GM12873 (cell line): ENCODE measurements at regions not wholly inside any gene's neighbourhood (a gene's known extent, or its start where the extent isn't known, plus 50 kb on each side); places are given as distances from the start of the nearest gene placed in this dataset.

Experiments
- CTCF ChIP-seq: IDR thresholded peaks from 2 replicates; pipeline ENCODE4 v1.5.1; 2012; ENCODE audit warnings: low read depth, mild to moderate bottlenecking, moderate library complexity, low read length, control low read depth; ENCODE audit not compliant: insufficient read depth; ENCODE audit errors: missing control alignments

DNA sequence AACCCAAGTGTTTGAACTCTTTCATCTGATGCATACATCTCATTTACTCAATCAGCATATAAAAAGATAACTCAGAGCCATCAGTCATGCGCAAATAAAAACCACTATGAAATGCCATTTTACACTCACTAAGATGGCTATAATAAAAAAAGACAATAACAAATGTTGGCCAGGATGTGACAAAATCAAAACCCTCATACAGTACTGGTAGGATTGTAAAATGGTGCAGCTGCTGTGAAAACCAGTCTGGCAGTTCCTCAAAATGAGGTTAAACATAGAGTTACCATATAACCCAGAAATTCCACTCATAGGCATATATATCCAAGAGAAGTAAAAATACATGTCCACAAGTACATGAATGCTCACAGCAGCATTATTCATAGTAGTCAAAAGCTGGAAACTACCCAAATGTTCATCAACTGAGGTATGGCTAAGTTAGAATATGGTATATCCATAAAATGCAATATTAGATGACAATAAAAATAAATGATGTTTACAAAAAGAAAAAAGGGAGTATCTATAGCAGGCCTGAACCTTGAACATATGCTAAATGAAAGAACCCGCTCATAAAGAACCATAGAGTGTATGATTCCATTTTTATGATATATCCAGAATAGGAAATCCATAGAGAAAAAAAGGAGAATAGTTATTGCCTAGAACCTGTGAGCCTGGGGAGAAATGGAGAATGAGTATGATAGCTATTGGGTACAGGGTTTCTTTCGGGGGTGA lies 265.1 kb downstream of the SIPA1L2 start:
- TF ChIP-seq CTCF, result no peak

GRCh38 chr1:232363008-232363407 lies 266.9 kb downstream of the SIPA1L2 start:
- no peak for TF ChIP-seq CTCF

- no peak for TF ChIP-seq CTCF
These were observed 272.5 kb downstream of the SIPA1L2 start for GRCh38 chr1:232357416-232357815.

- TF ChIP-seq CTCF, result no peak
These were observed 274.5 kb downstream of the SIPA1L2 start for GRCh38 chr1:232355162-232356006.

DNA sequence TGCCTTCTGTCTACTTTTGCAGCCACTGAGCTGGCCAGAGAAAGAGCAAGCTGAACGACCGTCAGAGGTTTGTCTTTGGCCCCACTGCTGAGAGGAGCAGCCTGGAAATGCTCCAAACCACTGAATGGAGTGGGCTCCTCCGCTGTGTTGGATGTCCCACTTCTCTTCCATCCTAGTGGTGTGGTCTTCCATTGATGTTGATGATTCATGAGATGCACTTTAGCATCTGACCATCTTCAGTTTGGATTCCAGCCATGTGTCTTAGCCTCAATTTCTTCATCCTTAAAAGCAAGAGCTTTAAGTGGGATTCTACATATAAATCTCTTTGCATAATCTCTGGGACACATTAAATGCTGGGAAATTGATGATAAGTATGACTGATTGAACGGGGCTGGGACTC lies 276.9 kb downstream of the SIPA1L2 start:
- no peak for TF ChIP-seq CTCF

DNA sequence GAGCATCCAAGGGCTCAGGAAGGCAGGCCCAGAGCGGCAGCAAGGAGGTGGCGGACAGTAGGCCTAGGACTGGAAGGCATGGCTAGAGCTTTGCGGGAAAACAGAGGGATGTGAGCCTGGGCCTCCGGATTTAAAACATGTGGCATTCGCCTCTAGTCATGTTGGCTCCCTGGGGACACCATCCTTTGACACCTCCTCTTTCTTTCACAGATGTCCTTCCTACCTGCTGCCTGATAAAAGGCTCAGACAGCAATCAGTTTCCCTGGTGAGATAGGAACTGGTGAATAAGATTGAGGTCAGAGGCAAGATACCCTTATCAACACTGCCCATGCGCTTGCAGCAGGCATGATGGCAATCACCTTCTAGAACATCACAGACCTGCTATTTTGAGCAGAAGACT lies 277.6 kb downstream of the SIPA1L2 start:
- TF ChIP-seq CTCF, result no peak

DNA sequence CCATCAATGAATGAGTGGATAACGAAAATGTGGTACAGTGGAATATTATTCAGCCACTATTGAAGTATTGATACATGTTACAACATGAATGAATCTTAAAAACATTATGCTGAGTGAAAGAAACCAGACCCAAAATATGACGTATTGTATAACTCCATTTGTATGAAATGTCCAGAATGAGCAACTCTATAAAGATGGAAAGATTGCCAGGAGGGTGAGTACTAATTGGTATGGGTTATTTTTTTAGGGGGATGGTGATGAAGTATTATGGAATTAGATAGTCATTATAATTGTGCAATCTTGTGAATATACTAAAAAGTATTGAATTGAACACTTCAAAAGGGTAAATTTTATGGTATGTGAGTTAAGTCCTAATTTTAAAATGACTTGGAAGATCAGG lies 278.6 kb downstream of the SIPA1L2 start:
- no peak for TF ChIP-seq CTCF
